Posterior vena cava (tissue), 2 donors: ENCODE measurements at regions not wholly inside any gene's neighbourhood (a gene's known extent, or its start where the extent isn't known, plus 50 kb on each side); places are given as distances from the start of the nearest gene placed in this dataset.
"Not testable (repeated sequence)": the region's sequence is repeated elsewhere in the genome, so short reads cannot be mapped to it uniquely, and the experiment has no call there.

Experiments
- DNase-seq: peaks from one replicate; pipeline ENCODE4 v3.0.0-alpha.2; 2020; ENCODE audit warnings: low spot score
- intact Hi-C, 2 donors: fragments of 100-400 bp; cut with DNase I; formaldehyde crosslinking; loops; one replicate each; pipeline versions ENCODE4 v1.14.1 to v1.14.2; 2022 to 2023
- donor health status: DM: yes; HTN: yes; CAD: no.
- donor health status: DM: yes; HTN: yes; CAD: no.

GRCh38 chr6:37580176-37580955 lies 80.7 kb upstream of the CCDC167 start:
- intact Hi-C loops = no loop called here

GRCh38 chr6:37579444-37580067 lies 79.9 kb upstream of the CCDC167 start:
- intact Hi-C loops = no loop called here
- DNase-seq = no peak

More at GRCh38 chr6:37580176-37580955, 80.7 kb upstream of the CCDC167 start:
- no peak for DNase-seq

GRCh38 chr6:37578104-37578503 lies 78.4 kb upstream of the CCDC167 start:
- intact Hi-C loops = no loop called here
- no peak for DNase-seq

DNA sequence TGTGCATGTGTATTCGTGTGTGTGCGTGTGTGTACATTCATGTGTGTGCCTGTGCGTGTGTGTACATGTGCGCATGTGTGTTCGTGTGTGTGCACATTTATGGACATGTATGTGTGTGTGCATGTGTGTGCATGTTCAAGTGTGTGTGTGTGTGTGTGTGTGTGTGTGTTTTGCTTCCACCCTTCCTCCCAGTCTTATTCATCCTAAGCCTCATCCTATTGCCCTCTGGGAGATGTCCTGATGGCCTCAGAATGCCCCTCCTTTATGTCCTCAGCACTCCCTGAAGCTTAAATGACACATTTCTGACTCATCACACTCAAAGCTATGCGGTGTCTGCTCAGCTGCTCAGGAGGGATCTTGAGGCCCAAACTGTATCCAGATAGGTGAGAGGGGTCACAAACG lies 76.6 kb upstream of the CCDC167 start:
- DNase-seq = no peak
- intact Hi-C loops = no loop called here

- intact Hi-C loops = no loop called here
- DNase-seq = no peak
Measured at GRCh38 chr6:37575221-37575620, 75.5 kb upstream of the CCDC167 start.

DNA sequence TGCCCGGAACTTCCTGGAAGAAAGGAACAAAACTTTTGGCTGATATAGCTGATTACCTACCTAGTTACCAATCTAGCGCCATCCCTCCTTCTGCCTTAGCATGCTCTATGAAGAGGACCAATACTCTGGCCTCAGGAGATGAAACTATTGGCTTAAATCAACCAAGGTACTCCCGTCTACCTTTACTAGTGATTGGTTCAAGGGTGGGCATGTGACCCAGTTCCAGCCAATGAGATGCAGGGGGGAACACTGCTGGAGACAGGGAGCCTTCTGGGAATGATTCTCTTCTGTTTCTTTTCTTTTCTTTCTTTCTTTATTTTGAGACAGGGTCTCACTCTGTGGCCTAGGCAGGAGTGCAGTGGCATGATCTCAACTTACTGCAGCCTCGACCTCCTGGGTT lies 72.6 kb upstream of the CCDC167 start:
- no peak for DNase-seq
- intact Hi-C loops = no loop called here

GRCh38 chr6:37570482-37571133 lies 70.9 kb upstream of the CCDC167 start:
- intact Hi-C loops = no loop called here
- no peak for DNase-seq

DNA sequence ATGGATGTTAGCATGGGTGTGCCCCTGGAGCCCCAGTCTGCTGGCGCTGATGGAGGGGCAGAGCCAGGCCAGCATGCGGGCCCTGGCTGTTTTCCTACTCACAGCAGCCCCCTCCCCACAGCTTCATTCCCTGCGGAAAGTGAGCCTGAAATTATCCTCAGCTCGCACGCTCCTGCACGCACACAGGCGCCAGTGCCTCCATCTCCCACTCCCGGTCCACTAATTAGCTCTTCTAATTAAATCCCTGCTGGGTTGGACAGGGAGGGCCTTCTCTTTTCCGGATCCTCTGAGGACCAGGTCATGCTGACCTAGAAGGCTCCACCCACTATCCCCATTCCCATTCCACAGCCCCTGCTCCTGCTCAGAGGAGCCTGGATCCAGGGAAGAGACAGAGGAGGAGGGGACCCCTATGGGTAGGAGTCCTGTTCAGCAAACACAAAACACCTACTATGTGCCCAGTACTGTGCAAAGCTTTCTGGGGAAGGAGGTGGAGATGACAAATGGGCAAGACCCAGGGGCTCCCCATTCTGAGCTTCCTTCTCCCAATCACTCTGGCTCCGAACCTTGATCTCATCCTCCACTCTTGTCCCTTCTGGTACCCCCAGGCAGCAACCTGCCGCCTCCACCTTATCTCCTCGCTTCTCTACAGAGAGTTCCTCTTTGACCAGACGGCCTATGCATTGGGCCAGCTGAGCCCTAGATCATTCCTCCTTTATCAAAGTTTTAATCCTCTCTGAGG lies 70.2 kb upstream of the CCDC167 start:
- intact Hi-C loops = loop anchor here in 1 of 2 donors (10.0 kb wide), 1 partner anchor 185 kb away; no protein-coding TSS in a partner anchor

DNA sequence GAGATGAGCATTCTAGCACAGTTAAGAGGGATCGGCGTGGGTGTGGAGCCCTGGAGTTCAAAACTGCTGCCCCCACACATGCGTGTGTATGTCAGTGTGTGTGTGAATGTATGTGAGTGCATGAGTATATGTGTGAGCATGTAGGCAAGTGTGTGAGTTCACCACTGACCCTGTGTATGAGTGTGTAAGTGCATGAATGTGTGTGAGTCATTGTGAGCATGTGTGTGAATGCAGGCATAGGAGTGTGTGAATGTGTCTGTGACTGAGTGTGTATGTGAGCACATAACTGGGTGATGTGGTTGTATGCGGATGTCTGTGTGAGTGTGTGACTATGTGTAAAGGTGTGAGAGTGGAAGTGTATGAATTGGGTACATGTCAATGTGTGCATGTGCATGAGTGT lies 69.6 kb upstream of the CCDC167 start:
- intact Hi-C loops = loop anchor here in 1 of 2 donors (10.0 kb wide), 1 partner anchor 185 kb away; no protein-coding TSS in a partner anchor
- no peak for DNase-seq

More for the DNA sequence above, 70.2 kb upstream of the CCDC167 start:
- DNase-seq = no peak

DNA sequence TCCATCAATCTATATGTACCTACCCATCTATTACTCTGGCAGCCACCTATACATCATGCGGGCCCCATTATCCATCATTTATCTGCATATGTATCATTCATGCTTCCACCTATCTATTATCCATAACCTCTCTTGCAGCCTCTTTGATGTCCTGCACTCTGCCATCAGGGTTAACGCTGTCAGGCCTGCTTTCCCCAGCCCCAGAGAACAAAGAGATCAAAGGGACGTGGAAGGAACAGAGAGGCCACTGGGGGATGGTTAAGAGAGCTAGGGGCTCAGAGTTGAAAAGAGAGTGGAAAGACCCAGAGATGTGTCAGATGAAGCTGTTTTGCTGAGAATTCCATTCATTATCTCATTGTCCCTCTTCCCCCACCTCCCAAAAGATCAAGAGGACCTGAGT lies 67.3 kb upstream of the CCDC167 start:
- intact Hi-C loops = loop anchor here in 1 of 2 donors (10.0 kb wide), 1 partner anchor 182 kb away; no protein-coding TSS in a partner anchor
- DNase-seq = no peak

GRCh38 chr6:37566111-37566949 lies 66.6 kb upstream of the CCDC167 start:
- DNase-seq = peak; percentile 85
- intact Hi-C loops = loop anchor here in 1 of 2 donors (10.0 kb wide), 1 partner anchor 182 kb away; no protein-coding TSS in a partner anchor

DNA sequence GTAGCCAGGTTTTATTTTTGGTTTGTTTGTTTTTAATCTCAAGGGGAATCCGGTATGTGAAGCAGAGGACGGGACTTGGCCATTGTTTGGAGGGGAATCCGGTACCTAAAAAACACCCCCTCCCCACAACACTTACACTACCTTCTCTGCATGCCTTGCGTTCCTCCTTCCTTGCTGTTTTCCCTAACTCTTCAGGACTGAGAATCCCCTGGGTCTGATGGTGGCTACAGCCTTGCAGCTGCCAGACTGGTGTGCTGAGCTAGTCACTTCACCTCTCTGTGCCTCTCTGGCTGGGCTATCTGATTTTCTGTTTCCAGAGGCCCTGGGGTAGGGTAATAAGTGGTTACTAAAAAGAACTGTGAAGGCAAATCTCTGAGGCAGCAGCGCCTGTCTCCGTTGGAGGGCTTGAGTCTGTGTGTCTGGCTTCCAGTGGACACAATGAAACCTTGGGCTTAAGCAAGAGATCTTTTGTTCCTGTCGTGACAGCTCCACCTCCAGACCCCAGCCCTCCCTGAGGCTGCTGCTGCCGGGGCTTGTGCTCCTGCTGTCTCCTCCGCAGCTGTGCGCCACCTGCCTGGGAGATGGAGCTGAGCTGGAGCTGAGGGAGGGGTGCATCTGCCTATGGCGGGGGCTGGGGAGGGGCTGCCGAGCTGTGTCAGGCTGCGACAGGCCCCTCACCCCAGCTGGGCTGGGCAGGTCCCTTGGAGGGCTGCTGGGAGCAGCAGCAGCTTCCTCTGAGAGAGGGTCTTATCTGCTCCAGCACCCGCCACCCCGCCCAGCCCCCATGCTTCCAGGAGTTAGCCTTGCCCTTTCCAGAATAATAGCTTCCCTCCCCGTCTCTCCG lies 65.8 kb upstream of the CCDC167 start:
- intact Hi-C loops = loop anchor here in 1 of 2 donors (10.0 kb wide), 1 partner anchor 181 kb away; no protein-coding TSS in a partner anchor
- DNase-seq = no peak

DNA sequence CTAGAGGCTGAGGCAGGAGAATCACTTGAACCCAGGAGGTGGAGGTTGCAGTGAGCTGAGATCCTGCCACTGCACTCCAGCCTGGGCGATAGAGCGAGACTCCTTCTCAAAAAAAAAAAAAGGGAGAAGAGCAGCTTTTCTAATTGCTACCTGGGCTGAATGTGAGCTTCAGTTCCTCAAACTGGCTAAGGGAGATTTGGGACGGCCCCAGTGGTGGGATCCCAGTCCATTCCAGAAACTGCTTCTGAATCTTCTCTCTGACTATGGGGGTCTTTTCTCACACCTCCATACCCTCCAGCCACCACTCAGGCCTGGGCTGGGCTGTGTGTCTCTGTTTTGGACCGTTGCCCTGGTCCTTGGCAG lies 63.2 kb upstream of the CCDC167 start:
- DNase-seq = not testable (repeated sequence)
- intact Hi-C loops = loop anchor here in 1 of 2 donors (10.0 kb wide), 1 partner anchor 178 kb away; no protein-coding TSS in a partner anchor

GRCh38 chr6:37561361-37561760 lies 61.7 kb upstream of the CCDC167 start:
- intact Hi-C loops = loop anchor here in 1 of 2 donors (10.0 kb wide), 1 partner anchor 177 kb away; no protein-coding TSS in a partner anchor
- DNase-seq = no peak

- intact Hi-C loops = loop anchor here in 1 of 2 donors (10.0 kb wide), 1 partner anchor 176 kb away; no protein-coding TSS in a partner anchor
- no peak for DNase-seq
Measured at GRCh38 chr6:37560737-37561103, 61.0 kb upstream of the CCDC167 start.

- DNase-seq = no peak
- intact Hi-C loops = no loop called here
Measured at GRCh38 chr6:37559501-37559900, 59.8 kb upstream of the CCDC167 start.

DNA sequence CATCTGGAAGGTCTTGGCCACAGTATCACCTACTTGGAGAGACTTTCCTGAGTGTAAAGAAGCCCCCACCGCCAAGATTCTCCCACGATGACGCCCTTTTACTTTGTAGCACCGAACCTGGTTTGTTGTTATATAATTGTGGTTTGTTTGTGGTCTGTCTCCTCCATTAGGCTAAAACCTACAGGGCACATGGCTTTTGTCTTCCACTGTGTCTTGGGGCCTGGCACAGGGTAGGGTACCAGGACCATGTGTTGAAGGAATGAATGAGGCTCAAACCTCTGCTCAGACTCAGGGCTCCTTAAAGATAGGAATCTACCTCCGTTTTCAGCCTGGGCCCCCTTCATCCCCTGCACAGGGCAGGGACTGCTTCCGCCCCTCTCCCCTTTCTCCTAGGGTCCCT lies 59.4 kb upstream of the CCDC167 start:
- no peak for DNase-seq
- intact Hi-C loops = no loop called here

DNA sequence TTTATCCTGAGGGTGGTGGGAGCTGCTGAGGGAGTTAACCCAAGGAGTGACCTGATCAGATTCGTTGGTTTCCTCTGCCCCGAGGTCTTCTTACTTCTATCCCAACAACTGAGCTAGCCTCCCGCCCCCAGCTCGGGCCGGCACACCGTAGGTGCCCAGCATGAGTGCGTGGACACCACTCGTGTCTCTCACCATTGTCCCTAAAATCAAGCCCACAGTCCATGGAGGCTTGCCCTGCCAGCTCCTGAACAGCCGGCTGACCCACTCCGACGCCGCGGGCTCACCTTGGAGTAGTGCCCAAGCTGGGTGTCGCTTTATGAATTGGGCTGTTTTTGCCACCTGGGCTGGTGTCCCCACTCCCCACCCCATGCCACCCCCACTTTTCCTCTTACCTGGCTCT lies 59.0 kb upstream of the CCDC167 start:
- no peak for DNase-seq
- intact Hi-C loops = no loop called here
